ENCODE measurements at regions not wholly inside any gene's neighbourhood (a gene's known extent, or its start where the extent isn't known, plus 50 kb on each side); places are given as distances from the start of the nearest gene placed in this dataset.
"Not testable (repeated sequence)": the region's sequence is repeated elsewhere in the genome, so short reads cannot be mapped to it uniquely, and the experiment has no call there.

GRCh38 chr1:83406693-83407371 lies 592.1 kb downstream of the TTLL7 start:
- H3K27ac Mint-ChIP-seq (ENCODE audit: unreplicated experiment); H3K4me3 Mint-ChIP-seq (ENCODE audit: low read depth, unreplicated experiment); H3K9me3 Mint-ChIP-seq (ENCODE audit: low read depth, unreplicated experiment); DNase-seq; CTCF ChIA-PET; H3K27me3 Mint-ChIP-seq (ENCODE audit: unreplicated experiment); H3K36me3 Mint-ChIP-seq (ENCODE audit: insufficient read depth, unreplicated experiment); intact Hi-C loops (cut with micrococcal nuclease; ENCODE audit: unreplicated experiment); BruUV-seq (replicated peaks); H3K4me1 Mint-ChIP-seq (ENCODE audit: low read depth, unreplicated experiment): not testable (repeated sequence)

GRCh38 chr1:83405789-83406188 lies 593.1 kb downstream of the TTLL7 start:
- CTCF ChIA-PET; intact Hi-C loops (cut with micrococcal nuclease; ENCODE audit: unreplicated experiment); DNase-seq: not testable (repeated sequence)

GRCh38 chr1:83403500-83403899 lies 595.4 kb downstream of the TTLL7 start:
- intact Hi-C loops (cut with micrococcal nuclease; ENCODE audit: unreplicated experiment); BruUV-seq (replicated peaks); H3K9me3 Mint-ChIP-seq (ENCODE audit: low read depth, unreplicated experiment); H3K27me3 Mint-ChIP-seq (ENCODE audit: unreplicated experiment); H3K27ac Mint-ChIP-seq (ENCODE audit: unreplicated experiment); H3K4me1 Mint-ChIP-seq (ENCODE audit: low read depth, unreplicated experiment); DNase-seq; H3K36me3 Mint-ChIP-seq (ENCODE audit: insufficient read depth, unreplicated experiment); H3K4me3 Mint-ChIP-seq (ENCODE audit: low read depth, unreplicated experiment); CTCF ChIA-PET: not testable (repeated sequence)

More at GRCh38 chr1:83405789-83406188, 593.1 kb downstream of the TTLL7 start:
- H3K4me3 Mint-ChIP-seq (ENCODE audit: low read depth, unreplicated experiment); H3K27ac Mint-ChIP-seq (ENCODE audit: unreplicated experiment); H3K4me1 Mint-ChIP-seq (ENCODE audit: low read depth, unreplicated experiment); H3K9me3 Mint-ChIP-seq (ENCODE audit: low read depth, unreplicated experiment); BruUV-seq (replicated peaks); H3K36me3 Mint-ChIP-seq (ENCODE audit: insufficient read depth, unreplicated experiment); H3K27me3 Mint-ChIP-seq (ENCODE audit: unreplicated experiment): not testable (repeated sequence)

- H3K27ac Mint-ChIP-seq (ENCODE audit: unreplicated experiment); intact Hi-C loops (cut with micrococcal nuclease; ENCODE audit: unreplicated experiment); H3K4me3 Mint-ChIP-seq (ENCODE audit: low read depth, unreplicated experiment); H3K36me3 Mint-ChIP-seq (ENCODE audit: insufficient read depth, unreplicated experiment); BruUV-seq (replicated peaks); CTCF ChIA-PET; H3K9me3 Mint-ChIP-seq (ENCODE audit: low read depth, unreplicated experiment); H3K4me1 Mint-ChIP-seq (ENCODE audit: low read depth, unreplicated experiment); H3K27me3 Mint-ChIP-seq (ENCODE audit: unreplicated experiment); DNase-seq: not testable (repeated sequence)
These were observed 597.8 kb downstream of the TTLL7 start for GRCh38 chr1:83401146-83401545.

GRCh38 chr1:83400173-83400572 lies 598.8 kb downstream of the TTLL7 start:
- CTCF ChIA-PET; DNase-seq; H3K9me3 Mint-ChIP-seq (ENCODE audit: low read depth, unreplicated experiment); BruUV-seq (replicated peaks); H3K4me1 Mint-ChIP-seq (ENCODE audit: low read depth, unreplicated experiment); H3K27ac Mint-ChIP-seq (ENCODE audit: unreplicated experiment); H3K36me3 Mint-ChIP-seq (ENCODE audit: insufficient read depth, unreplicated experiment); H3K27me3 Mint-ChIP-seq (ENCODE audit: unreplicated experiment); H3K4me3 Mint-ChIP-seq (ENCODE audit: low read depth, unreplicated experiment); intact Hi-C loops (cut with micrococcal nuclease; ENCODE audit: unreplicated experiment): not testable (repeated sequence)

- H3K27me3 Mint-ChIP-seq (ENCODE audit: unreplicated experiment); H3K4me1 Mint-ChIP-seq (ENCODE audit: low read depth, unreplicated experiment); DNase-seq; CTCF ChIA-PET; H3K9me3 Mint-ChIP-seq (ENCODE audit: low read depth, unreplicated experiment); BruUV-seq (replicated peaks); H3K4me3 Mint-ChIP-seq (ENCODE audit: low read depth, unreplicated experiment); intact Hi-C loops (cut with micrococcal nuclease; ENCODE audit: unreplicated experiment); H3K36me3 Mint-ChIP-seq (ENCODE audit: insufficient read depth, unreplicated experiment); H3K27ac Mint-ChIP-seq (ENCODE audit: unreplicated experiment): not testable (repeated sequence)
These were observed 600.8 kb downstream of the TTLL7 start for GRCh38 chr1:83398125-83398524.

GRCh38 chr1:83395130-83395529 lies 603.8 kb downstream of the TTLL7 start:
- DNase-seq; intact Hi-C loops (cut with micrococcal nuclease; ENCODE audit: unreplicated experiment); BruUV-seq (replicated peaks); H3K36me3 Mint-ChIP-seq (ENCODE audit: insufficient read depth, unreplicated experiment); H3K9me3 Mint-ChIP-seq (ENCODE audit: low read depth, unreplicated experiment); H3K27ac Mint-ChIP-seq (ENCODE audit: unreplicated experiment); H3K4me3 Mint-ChIP-seq (ENCODE audit: low read depth, unreplicated experiment); H3K4me1 Mint-ChIP-seq (ENCODE audit: low read depth, unreplicated experiment); CTCF ChIA-PET; H3K27me3 Mint-ChIP-seq (ENCODE audit: unreplicated experiment): not testable (repeated sequence)

- intact Hi-C loops (cut with micrococcal nuclease; ENCODE audit: unreplicated experiment); H3K4me3 Mint-ChIP-seq (ENCODE audit: low read depth, unreplicated experiment); H3K27ac Mint-ChIP-seq (ENCODE audit: unreplicated experiment); H3K4me1 Mint-ChIP-seq (ENCODE audit: low read depth, unreplicated experiment); DNase-seq; H3K27me3 Mint-ChIP-seq (ENCODE audit: unreplicated experiment); H3K36me3 Mint-ChIP-seq (ENCODE audit: insufficient read depth, unreplicated experiment); H3K9me3 Mint-ChIP-seq (ENCODE audit: low read depth, unreplicated experiment); CTCF ChIA-PET; BruUV-seq (replicated peaks): not testable (repeated sequence)
These were observed 612.0 kb downstream of the TTLL7 start for GRCh38 chr1:83386946-83387345.

- BruUV-seq (replicated peaks); H3K27ac Mint-ChIP-seq (ENCODE audit: unreplicated experiment); H3K4me3 Mint-ChIP-seq (ENCODE audit: low read depth, unreplicated experiment); DNase-seq; H3K27me3 Mint-ChIP-seq (ENCODE audit: unreplicated experiment); H3K36me3 Mint-ChIP-seq (ENCODE audit: insufficient read depth, unreplicated experiment); H3K4me1 Mint-ChIP-seq (ENCODE audit: low read depth, unreplicated experiment); H3K9me3 Mint-ChIP-seq (ENCODE audit: low read depth, unreplicated experiment); CTCF ChIA-PET; intact Hi-C loops (cut with micrococcal nuclease; ENCODE audit: unreplicated experiment): not testable (repeated sequence)
These were observed 615.8 kb downstream of the TTLL7 start for GRCh38 chr1:83383107-83383506.

- H3K36me3 Mint-ChIP-seq (ENCODE audit: insufficient read depth, unreplicated experiment); H3K27ac Mint-ChIP-seq (ENCODE audit: unreplicated experiment); H3K9me3 Mint-ChIP-seq (ENCODE audit: low read depth, unreplicated experiment); H3K27me3 Mint-ChIP-seq (ENCODE audit: unreplicated experiment); BruUV-seq (replicated peaks); CTCF ChIA-PET; H3K4me3 Mint-ChIP-seq (ENCODE audit: low read depth, unreplicated experiment); DNase-seq; intact Hi-C loops (cut with micrococcal nuclease; ENCODE audit: unreplicated experiment); H3K4me1 Mint-ChIP-seq (ENCODE audit: low read depth, unreplicated experiment): not testable (repeated sequence)
These were observed 625.9 kb downstream of the TTLL7 start for GRCh38 chr1:83373018-83373417.
